ENCODE measurements at regions not wholly inside any gene's neighbourhood (a gene's known extent, or its start where the extent isn't known, plus 50 kb on each side); places are given as distances from the start of the nearest gene placed in this dataset.

DNA sequence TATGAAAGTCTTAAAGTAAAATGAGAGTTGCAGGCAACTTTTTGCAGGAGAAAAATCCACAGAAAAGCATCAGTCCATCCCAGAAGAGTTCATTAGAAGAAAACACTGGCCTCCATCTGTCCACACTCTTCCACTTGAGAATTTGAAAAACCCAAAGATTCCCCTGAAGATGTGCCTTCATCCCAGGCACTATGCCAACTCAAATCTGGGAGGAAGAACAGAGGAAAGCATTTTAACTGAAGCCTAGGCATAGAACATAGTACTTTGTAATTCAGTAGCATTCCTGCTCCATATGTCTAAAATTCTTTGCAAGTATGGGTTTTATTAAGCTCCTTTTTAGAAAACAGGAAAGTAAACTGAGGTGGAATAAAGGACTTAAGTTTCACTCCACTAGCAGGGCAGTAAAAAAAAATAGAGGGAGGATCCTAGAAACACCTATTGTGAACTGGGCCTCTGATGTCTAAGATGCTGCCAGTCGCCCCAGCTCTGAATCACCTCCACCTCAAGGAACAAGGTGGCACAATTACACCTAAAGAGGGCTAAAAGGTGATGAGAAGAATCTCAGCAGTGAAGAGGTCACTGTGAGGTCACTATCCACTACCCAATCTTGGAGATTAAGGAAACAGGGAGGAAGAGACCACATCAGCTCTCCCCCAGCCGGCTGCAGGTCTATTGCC, 141.9 kb upstream of the FAM241A start:
- TF ChIP-seq, protein P1, sequence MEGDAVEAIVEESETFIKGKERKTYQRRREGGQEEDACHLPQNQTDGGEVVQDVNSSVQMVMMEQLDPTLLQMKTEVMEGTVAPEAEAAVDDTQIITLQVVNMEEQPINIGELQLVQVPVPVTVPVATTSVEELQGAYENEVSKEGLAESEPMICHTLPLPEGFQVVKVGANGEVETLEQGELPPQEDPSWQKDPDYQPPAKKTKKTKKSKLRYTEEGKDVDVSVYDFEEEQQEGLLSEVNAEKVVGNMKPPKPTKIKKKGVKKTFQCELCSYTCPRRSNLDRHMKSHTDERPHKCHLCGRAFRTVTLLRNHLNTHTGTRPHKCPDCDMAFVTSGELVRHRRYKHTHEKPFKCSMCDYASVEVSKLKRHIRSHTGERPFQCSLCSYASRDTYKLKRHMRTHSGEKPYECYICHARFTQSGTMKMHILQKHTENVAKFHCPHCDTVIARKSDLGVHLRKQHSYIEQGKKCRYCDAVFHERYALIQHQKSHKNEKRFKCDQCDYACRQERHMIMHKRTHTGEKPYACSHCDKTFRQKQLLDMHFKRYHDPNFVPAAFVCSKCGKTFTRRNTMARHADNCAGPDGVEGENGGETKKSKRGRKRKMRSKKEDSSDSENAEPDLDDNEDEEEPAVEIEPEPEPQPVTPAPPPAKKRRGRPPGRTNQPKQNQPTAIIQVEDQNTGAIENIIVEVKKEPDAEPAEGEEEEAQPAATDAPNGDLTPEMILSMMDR (IDR thresholded peaks at IDR 0.05; ENCODE audit: low read length) = no peak
- no peak for TF ChIP-seq EZH2phosphoT487 (IDR thresholded peaks at IDR 0.05; ENCODE audit: low read length)

Data from MM.1S (cell line).